ENCODE measurements at regions not wholly inside any gene's neighbourhood (a gene's known extent, or its start where the extent isn't known, plus 50 kb on each side); places are given as distances from the start of the nearest gene placed in this dataset.

DNA sequence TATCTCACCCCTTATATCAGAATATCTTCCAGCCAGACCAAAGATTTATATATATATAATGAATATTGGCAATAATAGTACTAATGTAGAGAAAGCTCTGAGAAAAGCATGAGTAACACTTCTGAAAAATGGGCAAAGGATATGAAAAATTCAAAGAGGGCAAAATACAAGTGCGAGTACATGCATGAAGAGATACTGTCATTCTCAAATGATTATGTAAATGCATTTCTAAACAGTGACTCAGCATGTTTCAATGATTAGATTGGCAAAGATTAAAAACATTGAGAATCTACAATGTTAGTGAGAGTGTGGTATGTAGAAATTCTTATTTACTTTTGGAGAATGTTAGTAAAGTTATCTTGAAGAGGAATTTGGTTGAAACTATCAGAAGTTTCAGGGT, 118.3 kb upstream of the NEDD4L start:
- no peaks in the 10 kb centered on the region for H3K9me3 ChIP-seq
- no peaks in the 10 kb centered on the region for H3K9me2 ChIP-seq
- H3K9ac ChIP-seq = no peak overlapping the region
- H3F3A ChIP-seq (replicated peaks; ENCODE audit: insufficient read depth) = peaks cover 5% of the 10 kb centered on the region
- H3K27ac ChIP-seq (ENCODE audit: low read depth in 2 of 2, low read length in 1 of 2) = peak overlapping the region in 1 of 2 experiments; percentile 66; a peak in 2 of 4 replicates
- no peaks in the 10 kb centered on the region for H3K79me2 ChIP-seq (ENCODE audit: insufficient read depth)
- 55% methylated on average over 1 of the region's 1 CpG for WGBS (ENCODE audit: low lambda C conversion rate)
- no peaks in the 10 kb centered on the region for H3K27me3 ChIP-seq (ENCODE audit: insufficient read depth)
- H4K20me1 ChIP-seq (ENCODE audit: insufficient read depth) = no peaks in the 10 kb centered on the region
- DNase-seq = no peak
- H3K4me3 ChIP-seq (ENCODE audit: low read depth in 2 of 2, low read length in 1 of 2) = no peak overlapping the region
- H2AFZ ChIP-seq (ENCODE audit: low read depth) = no peak overlapping the region; the same call in 1 of the 2 replicates
- POLR2A ChIA-PET = no interaction called here
- TF ChIP-seq MEF2A (IDR thresholded peaks at IDR 0.05; ENCODE audit: borderline replicate concordance, low read depth) (no peak), RFX5 (IDR thresholded peaks at IDR 0.05; ENCODE audit: low read length) (no peak), USF2 (IDR thresholded peaks at IDR 0.05; ENCODE audit: borderline replicate concordance, low read depth, low read length) (no peak), TEAD4 (IDR thresholded peaks at IDR 0.05; ENCODE audit: borderline replicate concordance, insufficient read depth) (0 out of 2 replicates have a peak, but pooled peaks have one; percentile 22), GABPA (IDR thresholded peaks at IDR 0.05; ENCODE audit: low read depth) (no peak), POLR2AphosphoS5 (IDR thresholded peaks at IDR 0.05; ENCODE audit: low read depth, low read length) (no peak), EP300 (IDR thresholded peaks at IDR 0.05; ENCODE audit: borderline replicate concordance in 1 of 2, low read depth in 1 of 2, low read length in 1 of 2) (no peak), RXRA (IDR thresholded peaks at IDR 0.05; ENCODE audit: borderline replicate concordance, low read depth) (no peak), SIN3A (IDR thresholded peaks at IDR 0.05; ENCODE audit: borderline replicate concordance, low read depth, low read length) (no peak), JUND (IDR thresholded peaks at IDR 0.05) (0 out of 2 replicates have a peak, but pooled peaks have one; percentile 44), GATA2 (CRISPR knock-in tag; IDR thresholded peaks at IDR 0.05) (no peak), TAF1 (IDR thresholded peaks at IDR 0.05; ENCODE audit: borderline replicate concordance, low read depth, low read length) (no peak), FOXM1 (IDR thresholded peaks at IDR 0.05; ENCODE audit: low read depth) (no peak), FOSL2 (IDR thresholded peaks at IDR 0.05; ENCODE audit: borderline replicate concordance, low read depth) (peak; percentile 26; the same call in 1 of the 2 replicates), USF1 (IDR thresholded peaks at IDR 0.05; ENCODE audit: borderline replicate concordance, low read depth) (no peak)
- TF ChIP-seq, protein P1, sequence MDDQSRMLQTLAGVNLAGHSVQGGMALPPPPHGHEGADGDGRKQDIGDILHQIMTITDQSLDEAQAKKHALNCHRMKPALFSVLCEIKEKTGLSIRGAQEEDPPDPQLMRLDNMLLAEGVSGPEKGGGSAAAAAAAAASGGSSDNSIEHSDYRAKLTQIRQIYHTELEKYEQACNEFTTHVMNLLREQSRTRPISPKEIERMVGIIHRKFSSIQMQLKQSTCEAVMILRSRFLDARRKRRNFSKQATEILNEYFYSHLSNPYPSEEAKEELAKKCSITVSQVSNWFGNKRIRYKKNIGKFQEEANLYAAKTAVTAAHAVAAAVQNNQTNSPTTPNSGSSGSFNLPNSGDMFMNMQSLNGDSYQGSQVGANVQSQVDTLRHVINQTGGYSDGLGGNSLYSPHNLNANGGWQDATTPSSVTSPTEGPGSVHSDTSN (IDR thresholded peaks at IDR 0.05) = no peak
- TF ChIP-seq, protein P2, sequence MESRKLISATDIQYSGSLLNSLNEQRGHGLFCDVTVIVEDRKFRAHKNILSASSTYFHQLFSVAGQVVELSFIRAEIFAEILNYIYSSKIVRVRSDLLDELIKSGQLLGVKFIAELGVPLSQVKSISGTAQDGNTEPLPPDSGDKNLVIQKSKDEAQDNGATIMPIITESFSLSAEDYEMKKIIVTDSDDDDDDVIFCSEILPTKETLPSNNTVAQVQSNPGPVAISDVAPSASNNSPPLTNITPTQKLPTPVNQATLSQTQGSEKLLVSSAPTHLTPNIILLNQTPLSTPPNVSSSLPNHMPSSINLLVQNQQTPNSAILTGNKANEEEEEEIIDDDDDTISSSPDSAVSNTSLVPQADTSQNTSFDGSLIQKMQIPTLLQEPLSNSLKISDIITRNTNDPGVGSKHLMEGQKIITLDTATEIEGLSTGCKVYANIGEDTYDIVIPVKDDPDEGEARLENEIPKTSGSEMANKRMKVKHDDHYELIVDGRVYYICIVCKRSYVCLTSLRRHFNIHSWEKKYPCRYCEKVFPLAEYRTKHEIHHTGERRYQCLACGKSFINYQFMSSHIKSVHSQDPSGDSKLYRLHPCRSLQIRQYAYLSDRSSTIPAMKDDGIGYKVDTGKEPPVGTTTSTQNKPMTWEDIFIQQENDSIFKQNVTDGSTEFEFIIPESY (IDR thresholded peaks at IDR 0.05; ENCODE audit: borderline replicate concordance, low read depth) = no peak
- TF ChIP-seq, protein P3, sequence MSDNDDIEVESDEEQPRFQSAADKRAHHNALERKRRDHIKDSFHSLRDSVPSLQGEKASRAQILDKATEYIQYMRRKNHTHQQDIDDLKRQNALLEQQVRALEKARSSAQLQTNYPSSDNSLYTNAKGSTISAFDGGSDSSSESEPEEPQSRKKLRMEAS (IDR thresholded peaks at IDR 0.05; ENCODE audit: low read depth) = no peak
- no peaks in the 10 kb centered on the region for H3K36me3 ChIP-seq (replicated peaks in 1 of 2; ENCODE audit: control insufficient read depth in 1 of 2, insufficient read depth in 2 of 2, low read length in 1 of 2)
- H3K4me2 ChIP-seq = no peak overlapping the region
- H3K4me1 ChIP-seq (ENCODE audit: control insufficient read depth in 1 of 2, insufficient read depth in 2 of 2, low read depth in 1 of 2, low read length in 1 of 2) = no peaks in the 10 kb centered on the region; a peak in 1 of 4 replicates
- CTCF ChIA-PET = interaction anchor here (0.8 to 1.7 kb wide), 3 partner anchors 10 to 196 kb away, joined by 3 to 5 read pairs (median 3); no protein-coding TSS in a partner anchor
